ENCODE measurements at regions not wholly inside any gene's neighbourhood (a gene's known extent, or its start where the extent isn't known, plus 50 kb on each side); places are given as distances from the start of the nearest gene placed in this dataset.
A peak's percentile ranks its signal among the peaks of the same experiment; 100 is the strongest.

DNA sequence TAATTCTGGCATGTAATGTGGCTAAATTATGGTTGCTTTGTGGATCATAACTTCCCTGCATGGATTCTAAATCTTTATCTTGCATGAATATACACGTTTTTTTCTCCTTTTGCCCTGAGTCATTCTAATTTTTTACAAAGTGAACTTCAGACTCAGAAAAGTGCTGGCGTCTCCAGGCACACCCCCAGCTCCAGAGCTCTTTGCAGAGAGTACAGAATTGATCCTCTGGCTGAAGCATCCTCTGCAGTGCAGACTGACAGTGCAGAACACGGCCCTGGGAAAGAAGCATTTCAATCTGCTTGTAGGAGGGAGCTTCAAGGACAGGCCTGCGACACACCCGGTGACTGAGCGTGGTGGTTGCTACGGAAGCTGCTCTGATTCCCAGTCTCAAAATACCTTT is 228.1 kb downstream of the FGF9 start:
- no peak overlapping the region for H3K4me3 ChIP-seq
- no peaks in the 10 kb centered on the region for H3K36me3 ChIP-seq
- 71 to 86% methylated on average over 7 of the region's 7 CpGs for WGBS, 2 donors
- no peak overlapping the region for H3K27ac ChIP-seq
- H3K4me1 ChIP-seq: peaks cover 0 to 20% (median 5%) of the 10 kb centered on the region in 9 donors
- intact Hi-C loops (cut with DNase I): no loop called here
- DNase-seq (no peak), ATAC-seq (no peak)
- TF ChIP-seq, protein P1, sequence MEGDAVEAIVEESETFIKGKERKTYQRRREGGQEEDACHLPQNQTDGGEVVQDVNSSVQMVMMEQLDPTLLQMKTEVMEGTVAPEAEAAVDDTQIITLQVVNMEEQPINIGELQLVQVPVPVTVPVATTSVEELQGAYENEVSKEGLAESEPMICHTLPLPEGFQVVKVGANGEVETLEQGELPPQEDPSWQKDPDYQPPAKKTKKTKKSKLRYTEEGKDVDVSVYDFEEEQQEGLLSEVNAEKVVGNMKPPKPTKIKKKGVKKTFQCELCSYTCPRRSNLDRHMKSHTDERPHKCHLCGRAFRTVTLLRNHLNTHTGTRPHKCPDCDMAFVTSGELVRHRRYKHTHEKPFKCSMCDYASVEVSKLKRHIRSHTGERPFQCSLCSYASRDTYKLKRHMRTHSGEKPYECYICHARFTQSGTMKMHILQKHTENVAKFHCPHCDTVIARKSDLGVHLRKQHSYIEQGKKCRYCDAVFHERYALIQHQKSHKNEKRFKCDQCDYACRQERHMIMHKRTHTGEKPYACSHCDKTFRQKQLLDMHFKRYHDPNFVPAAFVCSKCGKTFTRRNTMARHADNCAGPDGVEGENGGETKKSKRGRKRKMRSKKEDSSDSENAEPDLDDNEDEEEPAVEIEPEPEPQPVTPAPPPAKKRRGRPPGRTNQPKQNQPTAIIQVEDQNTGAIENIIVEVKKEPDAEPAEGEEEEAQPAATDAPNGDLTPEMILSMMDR (IDR thresholded peaks at IDR 0.05): no peak
- H3K27me3 ChIP-seq: peaks cover 0 to 8% (median 0%) of the 10 kb centered on the region in 7 donors
- no peaks in the 10 kb centered on the region for H3K9me3 ChIP-seq

DNA sequence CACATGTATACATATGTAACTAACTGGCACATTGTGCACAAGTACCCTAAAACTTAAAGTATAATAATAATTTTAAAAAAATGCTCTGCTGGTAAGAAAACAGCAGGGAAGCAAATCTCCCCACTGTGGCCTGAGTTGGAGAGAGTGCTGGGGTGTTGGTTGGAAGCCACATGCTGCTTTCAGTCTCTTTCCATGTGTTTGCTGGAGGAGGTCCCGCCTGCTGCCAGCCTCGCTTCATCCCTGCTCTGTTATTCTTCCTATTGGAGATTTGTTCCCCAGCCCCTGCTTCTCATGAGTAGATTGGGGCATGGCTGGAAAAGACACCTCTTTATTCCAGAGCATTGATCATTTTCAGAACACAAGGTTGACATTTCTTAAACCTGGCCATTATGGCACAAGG is 230.5 kb downstream of the FGF9 start:
- Histone ChIP-seq H3K27me3 (peaks cover 0 to 8% (median 0%) of the 10 kb centered on the region in 7 donors), H3K4me1 (peaks cover 0 to 20% (median 5%) of the 10 kb centered on the region in 9 donors), H3K27ac (no peak overlapping the region), H3K9me3 (no peaks in the 10 kb centered on the region), H3K36me3 (no peaks in the 10 kb centered on the region), H3K4me3 (no peak overlapping the region)
- DNase-seq (no peak), ATAC-seq (no peak)
- intact Hi-C loops (cut with DNase I): no loop called here
- TF ChIP-seq, protein P1 (IDR thresholded peaks at IDR 0.05): no peak
- WGBS, 2 donors: 89% methylated on average over 2 of the region's 2 CpGs

DNA sequence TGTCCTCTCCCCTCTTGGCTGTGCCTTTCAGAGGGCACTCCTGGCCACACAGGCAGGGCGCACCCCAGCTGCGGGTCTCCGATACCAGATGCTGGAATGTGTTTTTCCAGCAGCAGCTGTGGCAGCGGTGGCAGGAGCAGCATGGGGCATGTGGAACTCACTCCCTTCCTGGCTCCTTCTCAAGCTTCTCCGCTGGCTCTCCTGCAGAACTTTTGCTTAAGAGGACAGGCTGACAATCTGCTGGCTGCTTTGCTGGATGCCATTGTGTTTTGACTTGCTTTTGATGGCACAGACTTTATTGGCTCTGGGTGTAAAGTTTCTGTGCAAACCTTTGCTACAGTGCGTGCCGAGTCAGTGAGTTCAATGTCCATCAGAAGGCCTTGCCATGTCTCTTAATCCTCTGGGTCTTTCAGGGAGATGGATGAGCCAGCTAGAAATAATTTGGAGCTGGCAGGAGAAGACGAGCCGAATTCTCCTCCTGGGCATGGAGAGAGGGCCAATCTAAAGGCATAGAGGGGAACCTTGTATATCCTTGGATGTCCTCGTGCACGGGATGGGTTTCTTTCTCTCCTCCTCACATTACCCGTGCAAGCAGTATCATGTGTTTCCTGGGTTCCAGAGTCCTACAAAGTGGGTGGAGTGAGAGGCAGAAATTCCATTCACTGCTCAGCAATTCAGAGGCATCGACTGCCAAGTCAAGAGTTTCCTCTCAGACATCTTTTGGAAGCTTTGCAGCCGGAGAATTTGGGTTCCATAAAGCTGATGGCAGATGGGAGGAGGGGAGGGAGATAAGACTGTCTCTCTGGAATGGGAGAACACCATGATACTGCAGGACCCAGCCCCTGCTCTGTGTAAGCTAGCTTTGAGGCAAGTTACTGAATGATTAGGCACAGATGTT is 231.2 kb downstream of the FGF9 start:
- no peak for DNase-seq
- no peak overlapping the region for H3K27ac ChIP-seq

DNA sequence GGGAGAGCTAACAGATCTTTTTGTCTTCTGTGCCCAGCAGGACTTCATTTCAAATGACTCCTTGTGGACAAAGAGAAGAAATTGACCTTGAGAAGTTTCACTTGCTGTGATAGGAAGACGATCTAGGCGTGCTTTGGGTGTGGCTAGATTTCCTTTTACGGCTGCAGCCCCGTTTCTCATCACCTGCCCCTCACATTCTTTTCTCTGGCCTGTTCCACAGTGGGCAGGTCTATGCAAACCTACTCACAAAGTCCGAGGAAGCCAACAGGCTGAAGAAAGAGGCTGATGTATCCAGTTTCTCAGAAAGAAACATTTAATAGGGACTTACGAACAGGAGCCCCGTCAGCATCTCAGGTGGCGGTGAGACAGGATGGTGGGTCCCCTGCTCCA is 231.8 kb downstream of the FGF9 start:
- Histone ChIP-seq H3K4me3 (no peak overlapping the region), H3K27ac (no peak overlapping the region), H3K27me3 (peaks cover 0 to 3% (median 0%) of the 10 kb centered on the region in 7 donors), H3K9me3 (no peaks in the 10 kb centered on the region), H3K36me3 (no peaks in the 10 kb centered on the region), H3K4me1 (peaks cover 0 to 15% (median 5%) of the 10 kb centered on the region in 9 donors)
- TF ChIP-seq, protein P1 (IDR thresholded peaks at IDR 0.05): no peak
- 57 to 59% methylated on average over 8 of the region's 8 CpGs for WGBS, 2 donors
- no peak for DNase-seq
- intact Hi-C loops (cut with DNase I): no loop called here
- ATAC-seq: peak in 2 of 8 donors; percentile 5 to 11

More for the DNA sequence above, 231.2 kb downstream of the FGF9 start:
- peaks cover 0 to 17% (median 5%) of the 10 kb centered on the region in 9 donors for H3K4me1 ChIP-seq
- peaks cover 0 to 8% (median 0%) of the 10 kb centered on the region in 7 donors for H3K27me3 ChIP-seq
- TF ChIP-seq, protein P1 (IDR thresholded peaks at IDR 0.05): no peak
- WGBS, 2 donors: 47 to 55% methylated on average over 14 of the region's 14 CpGs
- H3K9me3 ChIP-seq: no peaks in the 10 kb centered on the region
- no peaks in the 10 kb centered on the region for H3K36me3 ChIP-seq
- peak in 7 of 8 donors; percentile 27 to 88 (median 76) for ATAC-seq
- intact Hi-C loops (cut with DNase I): no loop called here
- H3K4me3 ChIP-seq: no peak overlapping the region
